ENCODE measurements at regions not wholly inside any gene's neighbourhood (a gene's known extent, or its start where the extent isn't known, plus 50 kb on each side); places are given as distances from the start of the nearest gene placed in this dataset.
"Not testable (repeated sequence)": the region's sequence is repeated elsewhere in the genome, so short reads cannot be mapped to it uniquely, and the experiment has no call there.

- not testable (repeated sequence) for TF ChIP-seq FOS (IDR thresholded peaks at IDR 0.05; ENCODE audit: borderline replicate concordance, insufficient read depth, low read length); POLR2A (IDR thresholded peaks at IDR 0.05; ENCODE audit: low read depth, low read length); CTCF (IDR thresholded peaks at IDR 0.05; ENCODE audit: extremely low read depth in 1 of 2, insufficient read depth in 1 of 2, low read depth in 1 of 2, low read length in 2 of 2); EZH2 (IDR thresholded peaks at IDR 0.05; ENCODE audit: borderline replicate concordance, low read depth, low read length, severe bottlenecking); MYC (IDR thresholded peaks at IDR 0.05; ENCODE audit: low read depth, low read length); JUN (IDR thresholded peaks at IDR 0.05; ENCODE audit: borderline replicate concordance, insufficient read depth, insufficient read length, low read depth)
Measured at GRCh38 chr7:63580045-63580444, 418.6 kb upstream of the ZNF722 start.

Data from endothelial cell of umbilical vein (primary cell).